ENCODE measurements at regions not wholly inside any gene's neighbourhood (a gene's known extent, or its start where the extent isn't known, plus 50 kb on each side); places are given as distances from the start of the nearest gene placed in this dataset.

DNA sequence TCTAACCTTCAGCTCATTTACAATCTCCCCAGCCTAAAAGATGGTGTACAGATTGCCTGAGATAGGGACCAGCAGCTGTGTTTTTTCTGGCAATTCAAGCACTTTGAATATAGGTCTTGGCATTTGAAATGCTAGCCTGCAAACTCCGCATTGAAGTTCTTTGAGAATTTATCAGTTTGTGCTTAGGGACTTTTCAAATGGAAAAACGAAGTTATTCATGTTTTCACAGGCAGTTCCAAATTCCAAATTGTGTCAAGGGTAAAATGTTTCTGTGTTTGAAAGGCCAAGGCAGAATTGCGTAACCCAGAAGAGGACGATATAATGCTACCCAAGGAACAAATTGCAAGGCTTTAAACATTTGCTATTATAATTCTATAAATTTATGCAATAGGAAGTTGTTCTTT, 168.9 kb upstream of the RASSF8 start:
- no peak for TF ChIP-seq CTCF (IDR thresholded peaks at IDR 0.05; ENCODE audit: insufficient read depth, missing control alignments)
- no peak for FAIRE-seq

DNA sequence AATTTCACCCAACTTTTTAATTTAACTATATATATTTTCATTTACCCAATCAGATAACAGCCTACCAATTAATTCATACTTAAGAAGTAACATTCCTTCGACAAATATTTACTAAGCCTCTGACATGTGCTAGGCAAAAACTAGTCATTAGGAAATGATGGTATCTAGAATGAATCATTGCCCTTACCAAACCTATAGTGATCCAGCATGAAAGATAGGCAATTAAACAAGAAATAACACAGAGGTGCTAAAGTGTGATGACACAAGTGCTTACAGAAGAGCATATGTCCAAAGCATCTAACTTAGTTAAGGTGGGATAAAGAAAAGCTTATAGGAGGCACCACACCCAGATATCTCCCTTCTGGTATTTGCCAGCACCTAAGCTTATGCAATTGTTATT, 166.5 kb upstream of the RASSF8 start:
- FAIRE-seq (peak; percentile 21), DNase-seq (ENCODE audit: insufficient read length, low spot score) (no peak)
- TF ChIP-seq CTCF (IDR thresholded peaks at IDR 0.05; ENCODE audit: insufficient read depth, missing control alignments): no peak

More for the DNA sequence above, 168.9 kb upstream of the RASSF8 start:
- no peak for DNase-seq (ENCODE audit: insufficient read length, low spot score)

DNA sequence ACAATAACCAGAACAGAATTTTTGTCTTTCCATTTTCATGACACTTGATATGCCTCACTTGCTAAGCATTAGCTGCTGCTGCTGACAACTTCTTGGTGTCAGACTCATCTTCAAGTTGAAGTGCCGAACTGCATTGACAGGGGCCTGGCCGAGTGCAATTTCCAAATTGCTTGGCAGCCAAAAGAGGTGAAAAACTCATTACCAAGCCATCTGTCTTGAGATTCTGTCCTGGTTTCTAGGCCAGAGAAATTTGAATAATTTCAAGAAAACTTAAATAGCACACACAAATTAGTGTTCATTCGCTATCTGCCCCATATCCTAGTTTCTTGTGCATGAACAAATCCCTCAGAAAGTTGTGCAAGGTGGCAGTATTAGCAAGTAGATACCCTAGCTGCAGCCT, 165.3 kb upstream of the RASSF8 start:
- FAIRE-seq (no peak), DNase-seq (ENCODE audit: insufficient read length, low spot score) (no peak)
- no peak for TF ChIP-seq CTCF (IDR thresholded peaks at IDR 0.05; ENCODE audit: insufficient read depth, missing control alignments)

- no peak for TF ChIP-seq CTCF (IDR thresholded peaks at IDR 0.05; ENCODE audit: insufficient read depth, missing control alignments)
- DNase-seq (ENCODE audit: insufficient read length, low spot score) (no peak), FAIRE-seq (no peak)
Observed at GRCh38 chr12:25794571-25794970, 163.9 kb upstream of the RASSF8 start.

- DNase-seq (ENCODE audit: insufficient read length, low spot score) (no peak), FAIRE-seq (no peak)
- no peak for TF ChIP-seq CTCF (IDR thresholded peaks at IDR 0.05; ENCODE audit: insufficient read depth, missing control alignments)
Observed at GRCh38 chr12:25796523-25797000, 161.9 kb upstream of the RASSF8 start.

DNA sequence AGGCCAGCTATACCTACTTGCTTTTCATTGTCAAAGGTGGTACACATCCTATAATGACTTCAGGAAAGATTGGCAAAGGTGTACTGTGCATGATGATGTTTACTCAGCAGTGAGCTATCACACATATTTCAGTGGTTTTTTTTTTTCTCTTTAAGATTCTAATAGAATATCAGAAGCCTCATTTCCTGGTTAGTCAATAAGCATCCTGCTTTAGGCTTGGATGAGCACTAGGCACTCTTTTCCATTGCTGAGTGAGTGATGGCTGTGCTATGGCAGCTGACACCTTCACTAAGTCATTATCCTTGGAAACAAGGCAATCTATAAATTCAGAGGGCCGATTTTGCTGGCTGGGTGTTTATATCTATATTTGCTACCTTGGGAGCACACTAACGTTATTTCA, 161.1 kb upstream of the RASSF8 start:
- no peak for TF ChIP-seq CTCF (IDR thresholded peaks at IDR 0.05; ENCODE audit: insufficient read depth, missing control alignments)
- no peak for FAIRE-seq
- DNase-seq (ENCODE audit: insufficient read length, low spot score): no peak

DNA sequence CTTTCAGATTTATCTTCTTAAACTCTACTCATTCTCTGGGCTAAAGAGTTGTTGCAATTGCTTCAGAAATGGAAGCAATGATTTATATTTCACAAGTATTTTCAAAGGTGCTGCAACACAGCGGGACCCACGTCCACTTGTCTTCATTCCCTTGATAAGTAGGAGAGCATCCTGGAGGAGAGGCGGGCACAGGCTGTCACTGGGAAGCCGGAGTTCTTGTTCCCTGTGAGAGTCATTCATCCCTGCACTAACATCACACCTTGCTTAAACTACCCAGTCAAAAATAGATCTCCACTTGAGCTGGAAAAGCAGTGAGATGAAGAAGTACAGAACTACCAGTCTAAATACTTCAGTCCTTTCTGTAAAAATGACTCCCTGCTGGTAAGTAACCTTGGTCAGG, 160.5 kb upstream of the RASSF8 start:
- no peak for TF ChIP-seq CTCF (IDR thresholded peaks at IDR 0.05; ENCODE audit: insufficient read depth, missing control alignments)
- FAIRE-seq (no peak), DNase-seq (ENCODE audit: insufficient read length, low spot score) (no peak)
